H1 (cell line): ENCODE measurements at regions not wholly inside any gene's neighbourhood (a gene's known extent, or its start where the extent isn't known, plus 50 kb on each side); places are given as distances from the start of the nearest gene placed in this dataset.

Experiments used
- CEBPB ChIP-seq: IDR thresholded peaks from 2 replicates; pipeline ENCODE4 v1.6.1; 2012; ENCODE audit warnings: low read depth, low read length
- CHD1 ChIP-seq: IDR thresholded peaks from 2 replicates; pipeline ENCODE4 v1.6.1; 2012; ENCODE audit warnings: low read depth, low read length, improper control_type of control experiment
- EP300 ChIP-seq, 2 experiments: IDR thresholded peaks; 1 replicate in 1 of 2; 2 replicates in 1 of 2; pipeline ENCODE4 v1.6.1; 2011 to 2012; ENCODE audit warnings: low read depth in 2 of 2, low read length in 2 of 2, mild to moderate bottlenecking in 2 of 2, borderline replicate concordance in 1 of 2, inconsistent platforms in 1 of 2, moderate library complexity in 1 of 2
- EZH2 ChIP-seq: fragments of 200-600 bp; sonication (generic); IDR thresholded peaks from 2 replicates; pipeline ENCODE4 v1.7.1; 2012; ENCODE audit warnings: low read depth, mild to moderate bottlenecking, moderate library complexity, low read length, inconsistent platforms; ENCODE audit not compliant: severe bottlenecking
- FOSL1 ChIP-seq: IDR thresholded peaks from 2 replicates; pipeline ENCODE4 v1.6.1; 2011; ENCODE audit warnings: mild to moderate bottlenecking, low read depth, low read length, moderate library complexity; ENCODE audit not compliant: insufficient read depth
- GTF2F1 ChIP-seq: IDR thresholded peaks from 2 replicates; pipeline ENCODE4 v1.6.1; 2012; ENCODE audit warnings: low read depth, low read length, improper control_type of control experiment, borderline replicate concordance
- JUN ChIP-seq: IDR thresholded peaks from 2 replicates; pipeline ENCODE4 v1.6.1; 2011; ENCODE audit warnings: low read depth, mild to moderate bottlenecking, improper control_type of control experiment, low read length
- PHF8 ChIP-seq: fragments of 200-600 bp; sonication (generic); conservative IDR thresholded peaks from 2 replicates; pipeline ENCODE4 v1.7.1; 2012; ENCODE audit warnings: low read depth, mild to moderate bottlenecking, inconsistent platforms, low read length, moderate library complexity
- POLR2A ChIP-seq, 2 experiments: IDR thresholded peaks; 1 replicate in 1 of 2; 2 replicates in 1 of 2; pipeline ENCODE4 v1.6.1; 2011; ENCODE audit warnings: low read depth in 2 of 2, low read length in 2 of 2, mild to moderate bottlenecking in 2 of 2; ENCODE audit errors: control extremely low read depth in 1 of 2
- SP1 ChIP-seq: IDR thresholded peaks from 2 replicates; pipeline ENCODE4 v1.6.1; 2011; ENCODE audit warnings: low read depth, low read length
- SUZ12 ChIP-seq: fragments of 200-600 bp; sonication (generic); IDR thresholded peaks from 2 replicates; pipeline ENCODE4 v1.6.1; 2012; ENCODE audit warnings: mild to moderate bottlenecking, inconsistent platforms, low read length, moderate library complexity, mixed read lengths
- ZNF274 ChIP-seq: IDR thresholded peaks from 2 replicates; pipeline ENCODE4 v1.7.0; 2012; ENCODE audit warnings: low read length, borderline replicate concordance; ENCODE audit errors: extremely low read depth
- TF ChIP-seq, protein P1 (sequence below): IDR thresholded peaks from 2 replicates; pipeline ENCODE4 v1.6.1; 2011; ENCODE audit warnings: low read length, improper control_type of control experiment
- TF ChIP-seq, protein P2 (sequence below), 3 experiments: IDR thresholded peaks; 1 replicate in 2 of 3; 2 replicates in 1 of 3; pipeline versions ENCODE4 v1.5.1 to v1.6.1; 2011; ENCODE audit warnings: low read length in 3 of 3, mild to moderate bottlenecking in 3 of 3, inconsistent platforms in 2 of 3, low read depth in 1 of 3, moderate library complexity in 1 of 3; ENCODE audit not compliant: insufficient read depth in 1 of 3; ENCODE audit errors: control extremely low read depth in 1 of 3

DNA sequence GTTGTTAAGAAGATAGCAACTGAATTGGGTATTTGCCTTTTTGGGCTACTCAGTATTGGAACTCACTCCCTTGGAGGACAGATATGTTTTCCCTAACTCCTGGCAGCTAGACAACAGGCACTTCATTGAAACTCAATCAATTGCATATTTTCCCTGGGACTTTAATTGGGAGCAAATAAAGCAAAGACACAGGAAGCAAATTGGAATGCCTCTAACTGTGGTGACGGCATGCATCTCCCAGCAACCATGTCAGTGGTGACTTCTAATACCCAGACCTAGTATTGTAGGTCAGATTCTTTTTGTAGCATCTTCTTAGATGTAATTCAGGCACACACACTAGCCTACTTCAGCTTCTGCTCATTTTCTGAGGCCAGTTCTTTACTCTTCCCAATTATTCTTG, 164.2 kb upstream of the SETBP1 start:
- TF ChIP-seq ZNF274: no peak
- TF ChIP-seq, protein P1, sequence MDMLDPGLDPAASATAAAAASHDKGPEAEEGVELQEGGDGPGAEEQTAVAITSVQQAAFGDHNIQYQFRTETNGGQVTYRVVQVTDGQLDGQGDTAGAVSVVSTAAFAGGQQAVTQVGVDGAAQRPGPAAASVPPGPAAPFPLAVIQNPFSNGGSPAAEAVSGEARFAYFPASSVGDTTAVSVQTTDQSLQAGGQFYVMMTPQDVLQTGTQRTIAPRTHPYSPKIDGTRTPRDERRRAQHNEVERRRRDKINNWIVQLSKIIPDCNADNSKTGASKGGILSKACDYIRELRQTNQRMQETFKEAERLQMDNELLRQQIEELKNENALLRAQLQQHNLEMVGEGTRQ: no peak
- TF ChIP-seq PHF8: no peak
- TF ChIP-seq, protein P2, sequence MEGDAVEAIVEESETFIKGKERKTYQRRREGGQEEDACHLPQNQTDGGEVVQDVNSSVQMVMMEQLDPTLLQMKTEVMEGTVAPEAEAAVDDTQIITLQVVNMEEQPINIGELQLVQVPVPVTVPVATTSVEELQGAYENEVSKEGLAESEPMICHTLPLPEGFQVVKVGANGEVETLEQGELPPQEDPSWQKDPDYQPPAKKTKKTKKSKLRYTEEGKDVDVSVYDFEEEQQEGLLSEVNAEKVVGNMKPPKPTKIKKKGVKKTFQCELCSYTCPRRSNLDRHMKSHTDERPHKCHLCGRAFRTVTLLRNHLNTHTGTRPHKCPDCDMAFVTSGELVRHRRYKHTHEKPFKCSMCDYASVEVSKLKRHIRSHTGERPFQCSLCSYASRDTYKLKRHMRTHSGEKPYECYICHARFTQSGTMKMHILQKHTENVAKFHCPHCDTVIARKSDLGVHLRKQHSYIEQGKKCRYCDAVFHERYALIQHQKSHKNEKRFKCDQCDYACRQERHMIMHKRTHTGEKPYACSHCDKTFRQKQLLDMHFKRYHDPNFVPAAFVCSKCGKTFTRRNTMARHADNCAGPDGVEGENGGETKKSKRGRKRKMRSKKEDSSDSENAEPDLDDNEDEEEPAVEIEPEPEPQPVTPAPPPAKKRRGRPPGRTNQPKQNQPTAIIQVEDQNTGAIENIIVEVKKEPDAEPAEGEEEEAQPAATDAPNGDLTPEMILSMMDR (IDR thresholded peaks at IDR 0.05; ENCODE audit: control extremely low read depth in 1 of 3, insufficient read depth in 1 of 3, low read depth in 1 of 3, low read length in 3 of 3): no peak
- TF ChIP-seq POLR2A (IDR thresholded peaks at IDR 0.05; ENCODE audit: control extremely low read depth in 1 of 2, low read depth in 2 of 2, low read length in 2 of 2): no peak
- TF ChIP-seq CEBPB: no peak
- no peak for TF ChIP-seq GTF2F1
- TF ChIP-seq SUZ12: no peak
- TF ChIP-seq SP1: no peak
- TF ChIP-seq JUN: no peak
- TF ChIP-seq EZH2: no peak
- TF ChIP-seq EP300 (IDR thresholded peaks at IDR 0.05; ENCODE audit: borderline replicate concordance in 1 of 2, low read depth in 2 of 2, low read length in 2 of 2): no peak
- no peak for TF ChIP-seq FOSL1
- TF ChIP-seq CHD1: no peak
